Activated naive CD4-positive, alpha-beta T cell (primary cell): ENCODE measurements at regions not wholly inside any gene's neighbourhood (a gene's known extent, or its start where the extent isn't known, plus 50 kb on each side); places are given as distances from the start of the nearest gene placed in this dataset.
"Not testable (repeated sequence)": the region's sequence is repeated elsewhere in the genome, so short reads cannot be mapped to it uniquely, and the experiment has no call there.

Source experiments
- DNase-seq, 4 experiments: peaks; one replicate each; lab custom pipeline; 2025; lab: John Stamatoyannopoulos, UW

GRCh38 chr3:139239550-139239949 lies 104.3 kb upstream of the MRPS22 start:
- DNase-seq = no peak

- DNase-seq = no peak
Observed at GRCh38 chr3:139241783-139242182, 102.0 kb upstream of the MRPS22 start.

GRCh38 chr3:139243710-139244109 lies 100.1 kb upstream of the MRPS22 start:
- no peak for DNase-seq

GRCh38 chr3:139248593-139249255 lies 95.1 kb upstream of the MRPS22 start:
- DNase-seq = no peak

GRCh38 chr3:139251529-139251928 lies 92.3 kb upstream of the MRPS22 start:
- DNase-seq = no peak

- no peak for DNase-seq
Observed at GRCh38 chr3:139252719-139253118, 91.1 kb upstream of the MRPS22 start.

- DNase-seq = no peak
Observed at GRCh38 chr3:139258276-139258675, 85.5 kb upstream of the MRPS22 start.

- DNase-seq = no peak
Observed at GRCh38 chr3:139259398-139259797, 84.4 kb upstream of the MRPS22 start.

GRCh38 chr3:139260041-139260486 lies 83.8 kb upstream of the MRPS22 start:
- DNase-seq = no peak

GRCh38 chr3:139260793-139261736 lies 82.8 kb upstream of the MRPS22 start:
- DNase-seq = no peak

GRCh38 chr3:139261754-139262586 lies 81.8 kb upstream of the MRPS22 start:
- DNase-seq = no peak

GRCh38 chr3:139263798-139264197 lies 80.0 kb upstream of the MRPS22 start:
- no peak for DNase-seq

- DNase-seq = no peak
Observed at GRCh38 chr3:139264375-139264774, 79.4 kb upstream of the MRPS22 start.

- no peak for DNase-seq
Observed at GRCh38 chr3:139265131-139266016, 78.4 kb upstream of the MRPS22 start.

GRCh38 chr3:139267300-139268246 lies 76.2 kb upstream of the MRPS22 start:
- DNase-seq = no peak

- DNase-seq = no peak
Observed at GRCh38 chr3:139269984-139270383, 73.8 kb upstream of the MRPS22 start.

GRCh38 chr3:139270652-139271051 lies 73.2 kb upstream of the MRPS22 start:
- DNase-seq = not testable (repeated sequence)

- DNase-seq = no peak
Observed at GRCh38 chr3:139280027-139280671, 63.7 kb upstream of the MRPS22 start.

GRCh38 chr3:139281096-139281495 lies 62.7 kb upstream of the MRPS22 start:
- DNase-seq = no peak
